Prostate gland (tissue), 2 donors: ENCODE measurements at regions not wholly inside any gene's neighbourhood (a gene's known extent, or its start where the extent isn't known, plus 50 kb on each side); places are given as distances from the start of the nearest gene placed in this dataset.
"Not testable (repeated sequence)": the region's sequence is repeated elsewhere in the genome, so short reads cannot be mapped to it uniquely, and the experiment has no call there.

Source experiments
- DNase-seq: peaks from one replicate; pipeline ENCODE4 v3.0.0-alpha.2; 2019; ENCODE audit warnings: low spot score
- H3K27ac ChIP-seq, 2 donors: fragments of 200-600 bp; sonication (generic); 2 replicates each; pipeline ENCODE4 v1.5.1; 2017 to 2019
- H3K27me3 ChIP-seq: fragments of 200-600 bp; sonication (generic); replicated peaks from 2 replicates; pipeline ENCODE4 v1.5.1; 2019; ENCODE audit not compliant: insufficient read depth
- H3K36me3 ChIP-seq, 2 donors: fragments of 200-600 bp; sonication (generic); 1 replicate in 1 of 2; 2 replicates in 1 of 2; pipeline versions ENCODE4 v1.5.1 to v1.8.1; 2017 to 2019
- H3K4me1 ChIP-seq: fragments of 200-600 bp; sonication (generic); replicated peaks from 2 replicates; pipeline ENCODE4 v1.5.1; 2019
- H3K4me3 ChIP-seq, 2 donors: fragments of 200-600 bp; sonication (generic); 2 replicates each; pipeline ENCODE4 v1.5.1; 2017 to 2019
- H3K9me3 ChIP-seq: fragments of 200-600 bp; sonication (generic); 2 replicates; pipeline ENCODE4 v1.5.1; 2017
- POLR2A ChIP-seq: fragments of 450-650 bp; IDR thresholded peaks from one replicate; pipeline ENCODE4 v1.6.1; 2016; ENCODE audit warnings: antibody characterized with exemption, mild to moderate bottlenecking
- POLR2AphosphoS5 ChIP-seq: sonication (generic); formaldehyde crosslinking; IDR thresholded peaks from one replicate; pipeline ENCODE4 v1.6.1; 2017; ENCODE audit warnings: antibody characterized with exemption
- WGBS: methylation state at CpG from one replicate; pipeline ENCODE4 v1.1.5; 2018; 5-methylcytosine and 5-hydroxymethylcytosine counted together
- intact Hi-C: fragments of 100-400 bp; cut with DNase I; formaldehyde crosslinking; loops from one replicate; pipeline ENCODE4 v1.14.2; 2022
- TF ChIP-seq, protein P1 (sequence below), 4 experiments: fragments of 200-600 bp in 2 of 4; fragments of 450-650 bp in 2 of 4; sonication (generic) in 2 of 4; IDR thresholded peaks; 1 replicate in 3 of 4; 2 replicates in 1 of 4; pipeline ENCODE4 v1.5.1; 2016 to 2019; ENCODE audit warnings: antibody characterized with exemption in 4 of 4, mild to moderate bottlenecking in 2 of 4, moderate library complexity in 2 of 4

DNA sequence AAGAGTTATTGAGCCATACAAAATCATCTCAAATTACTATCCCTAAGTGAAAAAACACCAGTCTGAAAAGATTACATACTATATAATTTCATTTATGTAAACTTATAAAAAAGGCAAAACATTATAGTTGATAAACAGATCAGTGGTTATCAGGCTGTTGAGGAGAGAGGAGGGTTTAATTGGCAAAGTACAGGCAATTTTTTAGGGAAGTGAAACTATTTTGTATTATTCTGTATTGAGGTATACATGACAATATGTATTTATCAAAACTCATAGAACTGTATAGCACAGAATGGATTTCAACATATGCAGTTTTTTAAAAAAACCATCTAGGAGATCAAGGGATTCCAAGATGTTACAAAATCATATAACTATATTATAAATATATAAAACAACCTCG is 403.7 kb downstream of the LTN1 start:
- no peaks in the 10 kb centered on the region for H3K9me3 ChIP-seq
- H3K27ac ChIP-seq, result no peak overlapping the region
- no peaks in the 10 kb centered on the region for H3K36me3 ChIP-seq
- TF ChIP-seq POLR2A (no peak), POLR2AphosphoS5 (no peak)
- TF ChIP-seq, protein P1, sequence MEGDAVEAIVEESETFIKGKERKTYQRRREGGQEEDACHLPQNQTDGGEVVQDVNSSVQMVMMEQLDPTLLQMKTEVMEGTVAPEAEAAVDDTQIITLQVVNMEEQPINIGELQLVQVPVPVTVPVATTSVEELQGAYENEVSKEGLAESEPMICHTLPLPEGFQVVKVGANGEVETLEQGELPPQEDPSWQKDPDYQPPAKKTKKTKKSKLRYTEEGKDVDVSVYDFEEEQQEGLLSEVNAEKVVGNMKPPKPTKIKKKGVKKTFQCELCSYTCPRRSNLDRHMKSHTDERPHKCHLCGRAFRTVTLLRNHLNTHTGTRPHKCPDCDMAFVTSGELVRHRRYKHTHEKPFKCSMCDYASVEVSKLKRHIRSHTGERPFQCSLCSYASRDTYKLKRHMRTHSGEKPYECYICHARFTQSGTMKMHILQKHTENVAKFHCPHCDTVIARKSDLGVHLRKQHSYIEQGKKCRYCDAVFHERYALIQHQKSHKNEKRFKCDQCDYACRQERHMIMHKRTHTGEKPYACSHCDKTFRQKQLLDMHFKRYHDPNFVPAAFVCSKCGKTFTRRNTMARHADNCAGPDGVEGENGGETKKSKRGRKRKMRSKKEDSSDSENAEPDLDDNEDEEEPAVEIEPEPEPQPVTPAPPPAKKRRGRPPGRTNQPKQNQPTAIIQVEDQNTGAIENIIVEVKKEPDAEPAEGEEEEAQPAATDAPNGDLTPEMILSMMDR (IDR thresholded peaks at IDR 0.05), result no peak
- DNase-seq, result no peak
- intact Hi-C loops, result loop anchor here (10.0 kb wide), 1 partner anchor 116 kb away; no protein-coding TSS in a partner anchor
- H3K27me3 ChIP-seq, result no peaks in the 10 kb centered on the region
- no peak overlapping the region for H3K4me3 ChIP-seq
- no peaks in the 10 kb centered on the region for H3K4me1 ChIP-seq
- 97% methylated on average over 1 of the region's 1 CpG for WGBS

DNA sequence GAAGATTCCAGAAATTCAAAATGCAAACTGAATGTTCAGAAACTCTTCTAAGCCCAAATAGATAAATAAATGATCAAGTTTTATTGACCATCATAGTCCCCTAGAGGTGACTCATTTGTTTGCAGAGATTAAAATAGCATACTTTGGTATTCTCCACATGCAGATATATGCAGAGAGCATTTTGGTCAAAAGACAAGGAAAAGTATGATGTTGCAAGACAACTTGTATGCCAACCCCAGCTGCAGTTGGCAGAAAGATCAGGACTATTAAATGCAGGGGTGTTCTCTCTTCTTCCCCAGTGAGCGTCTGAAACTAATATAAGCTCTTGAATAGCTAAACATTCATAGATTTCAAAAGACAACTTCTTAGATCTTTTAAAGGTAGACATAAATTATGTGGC is 404.9 kb downstream of the LTN1 start:
- TF ChIP-seq POLR2A, result no peak
- TF ChIP-seq, protein P1 (IDR thresholded peaks at IDR 0.05), result peak in 1 of 4 experiments; percentile 14
- H3K36me3 ChIP-seq, result no peaks in the 10 kb centered on the region
- H3K27me3 ChIP-seq, result no peaks in the 10 kb centered on the region
- H3K27ac ChIP-seq, result no peak overlapping the region
- DNase-seq, result no peak
- 13% methylated on average over 1 of the region's 1 CpG for WGBS
- intact Hi-C loops, result loop anchor here (10.0 kb wide), 1 partner anchor 117 kb away; no protein-coding TSS in a partner anchor
- H3K9me3 ChIP-seq, result no peaks in the 10 kb centered on the region
- no peaks in the 10 kb centered on the region for H3K4me1 ChIP-seq
- no peak overlapping the region for H3K4me3 ChIP-seq

DNA sequence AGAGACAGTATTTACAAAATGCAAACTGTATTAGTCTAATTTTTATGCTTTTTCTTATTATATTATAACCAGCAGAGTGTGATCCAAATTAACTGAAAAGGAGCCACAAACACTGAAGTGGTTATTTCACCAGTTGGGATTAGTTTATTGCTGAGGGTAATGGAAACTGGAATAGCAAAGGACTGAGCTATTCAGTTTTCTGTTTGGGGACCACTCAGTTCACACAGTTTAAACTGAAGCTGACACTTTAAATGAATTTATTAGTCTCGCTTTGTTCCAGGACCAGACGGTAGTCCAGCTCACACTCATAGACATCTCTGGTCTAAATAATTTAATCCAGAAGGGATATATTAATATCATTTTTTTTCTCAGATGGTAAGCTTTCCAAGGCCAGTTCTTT is 410.7 kb downstream of the LTN1 start:
- 77% methylated on average over 2 of the region's 2 CpGs for WGBS
- no peak for TF ChIP-seq POLR2A

DNA sequence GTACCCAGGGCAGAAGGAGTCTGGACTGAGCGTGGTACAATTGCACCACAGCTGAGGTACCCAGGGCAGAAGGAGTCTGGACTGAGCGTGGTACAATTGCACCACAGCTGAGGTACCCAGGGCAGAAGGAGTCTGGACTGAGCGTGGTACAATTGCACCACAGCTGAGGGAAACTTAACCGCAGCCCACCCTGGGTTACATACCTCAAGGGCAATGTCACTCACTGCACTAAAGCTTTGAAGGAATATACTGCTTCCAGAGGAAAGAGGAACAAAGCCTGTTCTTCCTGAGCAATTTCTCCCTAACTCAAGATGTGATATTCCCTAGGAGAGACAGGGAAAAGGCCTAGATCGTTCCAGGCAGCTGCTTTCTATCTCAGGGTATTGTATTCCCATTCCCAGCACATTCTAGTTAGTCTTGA is 411.4 kb downstream of the LTN1 start:
- H3K4me1 ChIP-seq, H3K27me3 ChIP-seq, H3K27ac ChIP-seq, H3K36me3 ChIP-seq, H3K9me3 ChIP-seq, H3K4me3 ChIP-seq, DNase-seq: not testable (repeated sequence)
- 89% methylated on average over 5 of the region's 5 CpGs for WGBS
- intact Hi-C loops, result loop anchor here (10.0 kb wide), 1 partner anchor 123 kb away; no protein-coding TSS in a partner anchor

More for the DNA sequence above, 410.7 kb downstream of the LTN1 start:
- no peak for DNase-seq
- H3K27me3 ChIP-seq, result no peaks in the 10 kb centered on the region
- H3K4me1 ChIP-seq, result no peaks in the 10 kb centered on the region
- no peak overlapping the region for H3K27ac ChIP-seq
- H3K36me3 ChIP-seq, result no peaks in the 10 kb centered on the region
- no peak overlapping the region for H3K4me3 ChIP-seq
- intact Hi-C loops, result loop anchor here (10.0 kb wide), 1 partner anchor 123 kb away; no protein-coding TSS in a partner anchor
- no peaks in the 10 kb centered on the region for H3K9me3 ChIP-seq

DNA sequence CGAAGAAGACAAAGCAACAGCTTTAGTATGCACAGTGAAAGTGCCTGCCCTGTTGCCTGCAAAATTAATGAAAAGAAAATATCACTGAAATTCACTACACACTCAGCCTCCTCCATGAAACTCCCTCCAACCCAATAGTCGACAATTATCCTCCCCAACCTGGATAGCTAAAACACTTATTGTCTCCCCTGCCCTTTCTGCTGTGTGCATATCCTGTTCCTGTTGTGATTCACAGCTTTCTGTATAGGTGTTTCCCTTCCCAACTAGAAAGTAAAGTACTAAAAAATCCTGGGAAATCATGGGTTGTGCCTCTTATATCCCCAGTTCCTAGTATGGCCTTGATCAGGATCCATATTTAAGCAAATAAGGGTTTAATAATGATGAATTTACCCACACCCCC is 412.1 kb downstream of the LTN1 start:
- no peaks in the 10 kb centered on the region for H3K27me3 ChIP-seq
- no peak for TF ChIP-seq POLR2AphosphoS5
- TF ChIP-seq, protein P1 (IDR thresholded peaks at IDR 0.05), result no peak
- no peak for TF ChIP-seq POLR2A
- H3K27ac ChIP-seq, result no peak overlapping the region
- H3K9me3 ChIP-seq, result no peaks in the 10 kb centered on the region
- WGBS, result 85% methylated on average over 2 of the region's 2 CpGs
- intact Hi-C loops, result loop anchor here (10.0 kb wide), 1 partner anchor 124 kb away; no protein-coding TSS in a partner anchor
- no peak for DNase-seq
- no peak overlapping the region for H3K4me3 ChIP-seq
- no peaks in the 10 kb centered on the region for H3K4me1 ChIP-seq
- no peaks in the 10 kb centered on the region for H3K36me3 ChIP-seq

DNA sequence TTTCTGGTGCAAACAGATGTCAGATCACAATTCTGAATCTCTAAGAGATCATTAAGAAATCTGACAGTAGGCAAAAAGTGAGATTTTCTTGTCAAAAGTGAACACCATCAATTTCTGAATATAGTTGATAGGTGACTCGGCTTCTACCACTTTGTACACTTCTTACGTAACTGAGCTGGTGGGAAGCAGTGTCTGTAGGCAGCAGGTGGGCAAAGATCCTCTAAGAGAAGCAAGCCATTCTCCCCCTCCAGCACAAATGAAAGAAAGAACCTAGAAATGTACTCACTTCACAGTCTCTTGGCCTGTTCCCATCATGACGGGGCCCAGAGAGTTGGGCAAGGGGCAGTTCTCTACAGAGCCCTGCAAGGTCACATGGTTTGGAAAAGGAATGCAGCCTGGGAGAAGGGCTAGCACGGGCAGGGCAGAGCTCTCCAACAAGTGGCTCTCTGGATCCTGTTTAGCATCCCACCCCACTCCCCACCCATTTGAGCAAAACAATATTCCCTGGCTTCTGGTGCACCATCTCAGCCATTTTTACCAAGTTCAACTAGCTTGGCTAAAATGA is 412.6 kb downstream of the LTN1 start:
- 85% methylated on average over 4 of the region's 4 CpGs for WGBS
- Histone ChIP-seq H3K27me3 (no peaks in the 10 kb centered on the region), H3K9me3 (no peaks in the 10 kb centered on the region), H3K27ac (no peak overlapping the region), H3K4me3 (no peak overlapping the region), H3K36me3 (no peaks in the 10 kb centered on the region), H3K4me1 (no peaks in the 10 kb centered on the region)
- TF ChIP-seq POLR2A (no peak), POLR2AphosphoS5 (no peak)
- TF ChIP-seq, protein P1 (IDR thresholded peaks at IDR 0.05), result no peak
- intact Hi-C loops, result loop anchor here (10.0 kb wide), 1 partner anchor 125 kb away; no protein-coding TSS in a partner anchor
- DNase-seq, result no peak
